ENCODE measurements at regions not wholly inside any gene's neighbourhood (a gene's known extent, or its start where the extent isn't known, plus 50 kb on each side); places are given as distances from the start of the nearest gene placed in this dataset.

DNA sequence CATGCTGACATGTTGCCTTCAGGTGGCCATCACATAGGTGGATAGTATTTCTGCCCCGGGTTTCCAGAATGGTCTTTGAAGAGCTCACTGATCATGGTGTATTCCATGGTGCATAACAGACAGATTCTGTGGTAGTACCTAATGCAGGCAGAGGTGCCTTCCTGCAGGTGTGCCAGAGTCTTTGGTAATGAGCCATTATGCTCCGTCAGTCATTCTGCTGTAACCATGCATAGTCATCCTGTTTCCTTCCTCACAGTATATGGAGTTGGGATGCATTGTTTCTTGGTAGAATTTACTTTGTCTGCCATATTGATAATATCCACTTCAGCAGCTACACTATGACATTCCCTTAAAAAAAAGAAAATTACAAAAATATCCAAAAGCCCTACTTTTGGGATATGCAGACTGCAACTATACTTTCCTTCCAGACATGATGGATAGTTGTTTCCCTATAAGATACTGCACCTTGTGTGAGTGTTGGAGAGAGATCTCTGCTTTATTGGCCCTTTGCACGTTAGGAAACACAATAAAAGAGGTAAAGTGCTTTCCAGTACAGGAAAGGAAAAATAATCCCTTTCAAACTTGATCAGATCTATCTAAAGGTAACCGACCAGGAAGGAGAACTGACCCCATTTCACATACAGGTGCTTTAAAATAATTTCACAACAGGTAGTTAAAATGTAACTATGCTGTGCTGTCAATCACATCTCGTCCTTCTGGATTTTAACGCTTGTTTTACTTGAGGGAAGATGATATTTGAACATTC, 537.5 kb upstream of the WWC1 start:
- no peak overlapping the region for H3K27ac ChIP-seq
- no peaks in the 10 kb centered on the region for H3K27me3 ChIP-seq
- intact Hi-C loops (cut with DNase I), result no loop called here
- TF ChIP-seq, protein P1, sequence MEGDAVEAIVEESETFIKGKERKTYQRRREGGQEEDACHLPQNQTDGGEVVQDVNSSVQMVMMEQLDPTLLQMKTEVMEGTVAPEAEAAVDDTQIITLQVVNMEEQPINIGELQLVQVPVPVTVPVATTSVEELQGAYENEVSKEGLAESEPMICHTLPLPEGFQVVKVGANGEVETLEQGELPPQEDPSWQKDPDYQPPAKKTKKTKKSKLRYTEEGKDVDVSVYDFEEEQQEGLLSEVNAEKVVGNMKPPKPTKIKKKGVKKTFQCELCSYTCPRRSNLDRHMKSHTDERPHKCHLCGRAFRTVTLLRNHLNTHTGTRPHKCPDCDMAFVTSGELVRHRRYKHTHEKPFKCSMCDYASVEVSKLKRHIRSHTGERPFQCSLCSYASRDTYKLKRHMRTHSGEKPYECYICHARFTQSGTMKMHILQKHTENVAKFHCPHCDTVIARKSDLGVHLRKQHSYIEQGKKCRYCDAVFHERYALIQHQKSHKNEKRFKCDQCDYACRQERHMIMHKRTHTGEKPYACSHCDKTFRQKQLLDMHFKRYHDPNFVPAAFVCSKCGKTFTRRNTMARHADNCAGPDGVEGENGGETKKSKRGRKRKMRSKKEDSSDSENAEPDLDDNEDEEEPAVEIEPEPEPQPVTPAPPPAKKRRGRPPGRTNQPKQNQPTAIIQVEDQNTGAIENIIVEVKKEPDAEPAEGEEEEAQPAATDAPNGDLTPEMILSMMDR (IDR thresholded peaks at IDR 0.05), result no peak
- H3K4me1 ChIP-seq, result no peaks in the 10 kb centered on the region
- no peaks in the 10 kb centered on the region for H3K9me3 ChIP-seq
- DNase-seq, result no peak
- no peak overlapping the region for H3K4me3 ChIP-seq
- H3K36me3 ChIP-seq, result no peaks in the 10 kb centered on the region
- ATAC-seq, result no peak

DNA sequence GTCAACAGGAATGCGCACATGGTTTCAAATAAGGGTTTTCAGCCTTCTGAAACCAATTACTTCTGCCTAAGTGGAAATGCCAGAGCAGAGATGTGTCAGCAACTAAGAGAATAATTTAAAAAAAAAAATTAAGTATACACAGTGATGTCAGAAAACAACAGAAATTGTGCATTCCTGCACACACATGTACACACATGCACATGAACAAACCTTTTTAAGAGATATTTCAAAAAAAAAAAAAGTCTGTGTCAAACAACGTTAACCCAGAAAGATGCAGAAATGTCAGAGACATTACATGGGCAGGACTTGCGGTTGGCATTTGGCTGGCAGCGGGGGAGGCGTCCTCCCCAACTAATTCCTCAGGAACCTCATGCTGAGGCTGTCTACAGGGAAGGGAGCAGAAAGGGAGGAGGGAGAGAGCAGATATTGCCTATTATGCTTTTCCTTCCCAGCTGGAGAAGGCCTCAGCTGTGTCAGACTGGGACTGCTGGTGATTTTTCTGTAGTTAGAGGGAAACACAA, 536.9 kb upstream of the WWC1 start:
- no peaks in the 10 kb centered on the region for H3K4me1 ChIP-seq
- H3K4me3 ChIP-seq, result no peak overlapping the region
- TF ChIP-seq, protein P1 (IDR thresholded peaks at IDR 0.05), result no peak
- intact Hi-C loops (cut with DNase I), result no loop called here
- no peak overlapping the region for H3K27ac ChIP-seq
- H3K27me3 ChIP-seq, result no peaks in the 10 kb centered on the region
- no peaks in the 10 kb centered on the region for H3K36me3 ChIP-seq
- H3K9me3 ChIP-seq, result no peaks in the 10 kb centered on the region
- no peak for ATAC-seq
- no peak for DNase-seq

DNA sequence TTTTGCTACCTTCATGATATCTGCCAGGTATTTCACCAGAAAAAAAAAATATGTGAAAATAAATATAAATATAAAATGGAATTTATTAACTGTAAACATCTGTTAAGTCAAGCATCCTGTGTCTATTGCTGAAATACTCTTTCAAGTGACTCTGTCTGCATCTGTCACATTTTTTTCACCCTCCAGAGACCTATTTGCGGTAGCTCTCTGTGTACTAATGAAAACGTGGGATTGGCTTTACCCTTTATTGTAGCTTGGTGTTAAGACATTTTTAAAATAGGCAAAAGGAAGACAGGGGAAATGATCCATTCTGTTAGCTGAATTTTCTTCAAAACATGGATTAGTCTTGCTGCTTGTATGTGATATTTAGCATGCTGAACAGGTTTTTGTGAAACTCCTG, 536.0 kb upstream of the WWC1 start:
- H3K4me3 ChIP-seq, result no peak overlapping the region
- H3K27me3 ChIP-seq, result no peaks in the 10 kb centered on the region
- no peaks in the 10 kb centered on the region for H3K4me1 ChIP-seq
- DNase-seq, result no peak
- intact Hi-C loops (cut with DNase I), result no loop called here
- TF ChIP-seq, protein P1 (IDR thresholded peaks at IDR 0.05), result no peak
- H3K36me3 ChIP-seq, result no peaks in the 10 kb centered on the region
- H3K9me3 ChIP-seq, result no peaks in the 10 kb centered on the region
- no peak for ATAC-seq
- H3K27ac ChIP-seq, result no peak overlapping the region

DNA sequence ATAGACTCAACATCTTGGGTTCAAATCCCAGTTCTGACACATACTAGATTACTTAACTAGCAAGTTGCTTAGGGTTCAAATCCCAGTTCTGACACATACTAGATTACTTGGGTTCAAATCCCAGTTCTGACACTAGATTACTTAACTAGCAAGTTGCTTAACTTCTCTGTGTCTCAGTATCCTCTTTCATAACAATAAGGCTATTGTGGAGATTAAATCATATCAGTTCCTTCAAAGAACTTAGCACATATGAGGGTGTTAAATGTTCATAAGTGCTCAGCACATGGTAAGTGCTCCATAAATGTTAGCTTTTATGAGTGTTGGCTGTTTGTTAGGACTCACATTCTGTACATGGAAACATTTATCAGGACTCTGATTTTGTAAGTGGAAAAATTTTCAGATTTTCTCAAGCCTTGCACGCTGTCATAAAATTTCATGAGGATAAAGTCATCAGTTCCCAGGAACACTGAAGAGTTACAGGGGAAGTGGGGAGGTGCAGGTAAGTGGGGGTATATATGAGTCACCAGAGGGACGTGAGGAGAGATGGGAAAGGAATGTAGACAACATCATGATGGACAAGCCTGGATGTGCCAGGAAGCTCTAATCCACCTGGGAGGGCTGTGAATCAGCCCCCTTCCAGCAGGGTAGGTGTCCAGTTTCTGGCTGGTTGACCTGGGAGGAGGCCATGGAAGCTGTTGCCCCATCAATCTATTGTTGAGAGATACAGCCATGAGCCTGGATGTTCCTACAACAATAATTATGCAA, 532.2 kb upstream of the WWC1 start:
- ATAC-seq, result no peak
- DNase-seq, result no peak
- H3K27me3 ChIP-seq, result no peaks in the 10 kb centered on the region
- TF ChIP-seq, protein P1 (IDR thresholded peaks at IDR 0.05), result no peak
- H3K36me3 ChIP-seq, result no peaks in the 10 kb centered on the region
- no peaks in the 10 kb centered on the region for H3K4me1 ChIP-seq
- H3K9me3 ChIP-seq, result no peaks in the 10 kb centered on the region
- no peak overlapping the region for H3K27ac ChIP-seq
- no peak overlapping the region for H3K4me3 ChIP-seq
- intact Hi-C loops (cut with DNase I), result no loop called here

DNA sequence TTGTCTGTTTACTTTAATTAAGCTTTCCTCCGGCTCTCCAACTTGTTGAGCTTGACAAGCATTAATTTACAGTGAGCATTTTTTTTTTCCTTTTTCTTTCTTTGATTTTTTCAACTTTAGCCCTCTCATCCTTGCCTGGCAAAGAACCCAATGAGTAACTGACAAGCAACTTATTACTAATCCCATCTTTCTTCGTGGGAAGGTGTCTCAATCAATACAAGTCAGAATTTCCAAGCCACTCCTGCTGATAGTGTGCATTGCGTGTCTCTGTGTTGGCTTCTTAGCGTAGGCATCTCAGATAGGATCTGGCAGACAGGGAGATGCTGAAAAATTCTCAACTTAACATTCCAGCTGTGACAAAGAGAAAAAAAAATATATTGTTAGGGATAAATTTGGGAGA, 527.7 kb upstream of the WWC1 start:
- Histone ChIP-seq H3K9me3 (no peaks in the 10 kb centered on the region), H3K27ac (no peak overlapping the region), H3K27me3 (peaks cover 5% of the 10 kb centered on the region), H3K4me3 (no peak overlapping the region), H3K36me3 (no peaks in the 10 kb centered on the region), H3K4me1 (no peaks in the 10 kb centered on the region)
- TF ChIP-seq, protein P1 (IDR thresholded peaks at IDR 0.05), result no peak
- DNase-seq (no peak), ATAC-seq (no peak)
- intact Hi-C loops (cut with DNase I), result no loop called here

Measured in upper lobe of right lung (tissue), 1 donor.